GM23338 (cell line): ENCODE measurements at regions not wholly inside any gene's neighbourhood (a gene's known extent, or its start where the extent isn't known, plus 50 kb on each side); places are given as distances from the start of the nearest gene placed in this dataset.

Experiments used
- ATAC-seq: fragments of 200-7000 bp; cut with Tn5 transposase; 3 replicates; pipeline ENCODE4 v1.9.1; 2020
- DNase-seq: peaks from one replicate; pipeline ENCODE4 v3.0.0-alpha.2; 2015; ENCODE audit warnings: low spot score
- H2AFZ ChIP-seq: fragments of 200-600 bp; sonication (generic); 2 replicates; pipeline ENCODE4 v1.8.0; 2016; ENCODE audit warnings: antibody characterized with exemption, mild to moderate bottlenecking, moderate library complexity
- H3F3A ChIP-seq: fragments of 200-600 bp; sonication (generic); replicated peaks from 2 replicates; pipeline ENCODE4 v1.8.0; 2017; ENCODE audit warnings: antibody characterized with exemption, mixed run types, low read depth
- H3K27ac ChIP-seq: fragments of 200-600 bp; sonication (generic); 2 replicates; pipeline ENCODE4 v1.6.1; 2016; ENCODE audit warnings: low read depth
- H3K27me3 ChIP-seq: fragments of 200-600 bp; sonication (generic); 2 replicates; pipeline ENCODE4 v1.8.0; 2016; ENCODE audit warnings: mild to moderate bottlenecking, mixed run types, moderate library complexity; ENCODE audit not compliant: insufficient read depth
- H3K36me3 ChIP-seq: fragments of 200-600 bp; sonication (generic); 2 replicates; pipeline ENCODE4 v1.8.0; 2016; ENCODE audit warnings: mild to moderate bottlenecking; ENCODE audit not compliant: insufficient read depth
- H3K4me1 ChIP-seq: fragments of 200-600 bp; sonication (generic); 2 replicates; pipeline ENCODE4 v1.8.0; 2016; ENCODE audit warnings: mild to moderate bottlenecking, moderate library complexity; ENCODE audit not compliant: insufficient read depth
- H3K4me2 ChIP-seq: fragments of 200-600 bp; sonication (generic); 2 replicates; pipeline ENCODE4 v1.7.1; 2017; ENCODE audit warnings: mixed run types
- H3K4me3 ChIP-seq: fragments of 200-600 bp; sonication (generic); 2 replicates; pipeline ENCODE4 v1.6.1; 2016; ENCODE audit warnings: mixed run types
- H3K79me2 ChIP-seq: fragments of 200-600 bp; sonication (generic); replicated peaks from 2 replicates; pipeline ENCODE4 v1.8.0; 2017; ENCODE audit warnings: mild to moderate bottlenecking; ENCODE audit not compliant: insufficient read depth
- H3K9me2 ChIP-seq: fragments of 200-600 bp; sonication (generic); 2 replicates; pipeline ENCODE4 v1.8.0; 2017; ENCODE audit not compliant: insufficient read depth
- H4K20me1 ChIP-seq: fragments of 200-600 bp; sonication (generic); replicated peaks from 2 replicates; pipeline ENCODE4 v1.8.0; 2017; ENCODE audit warnings: mild to moderate bottlenecking; ENCODE audit not compliant: insufficient read depth
- H3K27ac Mint-ChIP-seq: 2 replicates; pipeline ENCODE4 v1.8.0; 2020; ENCODE audit warnings: inconsistent platforms, mild to moderate bottlenecking, moderate library complexity, mixed read lengths
- H3K27me3 Mint-ChIP-seq: 3 replicates; pipeline ENCODE4 v1.8.0; 2022; ENCODE audit warnings: low read depth, mild to moderate bottlenecking, moderate library complexity, mixed read lengths, inconsistent platforms; ENCODE audit not compliant: insufficient read depth, poor library complexity
- H3K36me3 Mint-ChIP-seq: 3 replicates; pipeline ENCODE4 v1.8.0; 2021; ENCODE audit warnings: low read depth, mild to moderate bottlenecking, inconsistent platforms, moderate library complexity, mixed read lengths
- H3K4me1 Mint-ChIP-seq: 3 replicates; pipeline ENCODE4 v1.8.0; 2020; ENCODE audit warnings: mild to moderate bottlenecking, inconsistent platforms, mixed read lengths
- H3K4me3 Mint-ChIP-seq: 3 replicates; pipeline ENCODE4 v1.8.0; 2021; ENCODE audit warnings: moderate library complexity, mild to moderate bottlenecking, inconsistent platforms, mixed read lengths
- H3K9me3 Mint-ChIP-seq: 3 replicates; pipeline ENCODE4 v1.8.0; 2020; ENCODE audit warnings: moderate library complexity, mild to moderate bottlenecking, inconsistent platforms, mixed read lengths
- CREB1 ChIP-seq: fragments of 250-450 bp; sonication (Bioruptor Pico); IDR thresholded peaks from 2 replicates; pipeline ENCODE4 v1.5.0; 2020; ENCODE audit warnings: low read depth, mild to moderate bottlenecking, moderate library complexity
- EZH2 ChIP-seq: fragments of 200-600 bp; sonication (generic); IDR thresholded peaks from one replicate; pipeline ENCODE4 v1.8.0; 2017; ENCODE audit warnings: antibody characterized with exemption, mild to moderate bottlenecking, low read depth; ENCODE audit not compliant: unreplicated experiment
- EZH2phosphoT487 ChIP-seq: fragments of 200-600 bp; sonication (generic); IDR thresholded peaks from one replicate; pipeline ENCODE4 v1.8.1; 2018; ENCODE audit warnings: antibody characterized with exemption; ENCODE audit not compliant: unreplicated experiment
- NANOG ChIP-seq: IDR thresholded peaks from 2 replicates; pipeline ENCODE4 v1.6.1; 2016; ENCODE audit warnings: antibody characterized with exemption, borderline replicate concordance
- POLR2AphosphoS5 ChIP-seq: IDR thresholded peaks from 2 replicates; pipeline ENCODE4 v1.6.1; 2016; ENCODE audit warnings: antibody characterized with exemption, low read depth
- STAT1 ChIP-seq: IDR thresholded peaks from one replicate; pipeline ENCODE4 v1.6.1; 2016; ENCODE audit warnings: antibody characterized with exemption; ENCODE audit not compliant: unreplicated experiment
- ZNF331 ChIP-seq: fragments of 250-450 bp; sonication (Bioruptor Pico); IDR thresholded peaks from 2 replicates; pipeline ENCODE4 v1.5.0; 2020; ENCODE audit warnings: low read depth, mild to moderate bottlenecking, moderate library complexity
- TF ChIP-seq, protein P1 (sequence below): IDR thresholded peaks from one replicate; pipeline ENCODE4 v1.6.1; 2018; ENCODE audit warnings: antibody characterized with exemption; ENCODE audit not compliant: unreplicated experiment
- TF ChIP-seq, protein P2 (sequence below): IDR thresholded peaks from 2 replicates; pipeline ENCODE4 v1.6.1; 2016; ENCODE audit warnings: antibody characterized with exemption
- TF ChIP-seq, protein P3 (sequence below): fragments of 250-450 bp; sonication (Bioruptor Pico); IDR thresholded peaks from 2 replicates; pipeline ENCODE4 v1.5.0; 2020; ENCODE audit warnings: mild to moderate bottlenecking, moderate library complexity
- TF ChIP-seq, protein P4 (sequence below), 2 experiments: fragments of 200-600 bp in 1 of 2; sonication (generic) in 1 of 2; conservative IDR thresholded peaks; 2 replicates each; pipeline versions ENCODE4 v1.5.1 to v1.6.1; 2016 to 2017; ENCODE audit warnings: antibody characterized with exemption in 2 of 2, low read depth in 2 of 2, mild to moderate bottlenecking in 2 of 2, moderate library complexity in 1 of 2

DNA sequence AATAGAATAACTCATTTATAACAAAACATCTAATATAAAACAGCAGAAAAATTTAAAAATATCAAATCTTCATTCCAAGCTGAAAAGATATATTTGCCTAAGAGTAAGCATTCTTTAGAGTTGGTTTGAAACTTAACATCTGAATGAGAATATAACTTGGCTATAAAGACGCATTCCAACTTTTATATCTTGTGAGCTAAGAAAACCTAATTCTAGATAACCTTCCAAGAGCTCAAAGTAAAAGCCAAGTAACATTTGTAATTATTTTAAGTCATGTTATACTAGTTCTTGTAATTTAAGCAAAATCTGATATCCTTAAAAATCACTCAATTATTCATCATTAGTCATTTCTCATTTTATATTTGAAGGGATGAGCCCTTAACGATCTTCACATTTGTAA lies 368.9 kb downstream of the C12orf50 start:
- Mint-ChIP-seq H3K4me1 (peaks cover 4% of the 10 kb centered on the region; the same call in 1 of the 3 replicates), H3K36me3 (no peaks in the 10 kb centered on the region), H3K4me3 (no peak overlapping the region), H3K9me3 (no peaks in the 10 kb centered on the region), H3K27me3 (peaks cover 4% of the 10 kb centered on the region), H3K27ac (no peak overlapping the region)
- no peak overlapping the region for H3K4me2 ChIP-seq
- no peak overlapping the region for H2AFZ ChIP-seq
- no peak for DNase-seq
- H3F3A ChIP-seq: no peaks in the 10 kb centered on the region
- no peaks in the 10 kb centered on the region for H3K79me2 ChIP-seq
- H4K20me1 ChIP-seq: no peaks in the 10 kb centered on the region
- TF ChIP-seq, protein P1, sequence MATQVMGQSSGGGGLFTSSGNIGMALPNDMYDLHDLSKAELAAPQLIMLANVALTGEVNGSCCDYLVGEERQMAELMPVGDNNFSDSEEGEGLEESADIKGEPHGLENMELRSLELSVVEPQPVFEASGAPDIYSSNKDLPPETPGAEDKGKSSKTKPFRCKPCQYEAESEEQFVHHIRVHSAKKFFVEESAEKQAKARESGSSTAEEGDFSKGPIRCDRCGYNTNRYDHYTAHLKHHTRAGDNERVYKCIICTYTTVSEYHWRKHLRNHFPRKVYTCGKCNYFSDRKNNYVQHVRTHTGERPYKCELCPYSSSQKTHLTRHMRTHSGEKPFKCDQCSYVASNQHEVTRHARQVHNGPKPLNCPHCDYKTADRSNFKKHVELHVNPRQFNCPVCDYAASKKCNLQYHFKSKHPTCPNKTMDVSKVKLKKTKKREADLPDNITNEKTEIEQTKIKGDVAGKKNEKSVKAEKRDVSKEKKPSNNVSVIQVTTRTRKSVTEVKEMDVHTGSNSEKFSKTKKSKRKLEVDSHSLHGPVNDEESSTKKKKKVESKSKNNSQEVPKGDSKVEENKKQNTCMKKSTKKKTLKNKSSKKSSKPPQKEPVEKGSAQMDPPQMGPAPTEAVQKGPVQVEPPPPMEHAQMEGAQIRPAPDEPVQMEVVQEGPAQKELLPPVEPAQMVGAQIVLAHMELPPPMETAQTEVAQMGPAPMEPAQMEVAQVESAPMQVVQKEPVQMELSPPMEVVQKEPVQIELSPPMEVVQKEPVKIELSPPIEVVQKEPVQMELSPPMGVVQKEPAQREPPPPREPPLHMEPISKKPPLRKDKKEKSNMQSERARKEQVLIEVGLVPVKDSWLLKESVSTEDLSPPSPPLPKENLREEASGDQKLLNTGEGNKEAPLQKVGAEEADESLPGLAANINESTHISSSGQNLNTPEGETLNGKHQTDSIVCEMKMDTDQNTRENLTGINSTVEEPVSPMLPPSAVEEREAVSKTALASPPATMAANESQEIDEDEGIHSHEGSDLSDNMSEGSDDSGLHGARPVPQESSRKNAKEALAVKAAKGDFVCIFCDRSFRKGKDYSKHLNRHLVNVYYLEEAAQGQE: no peak
- TF ChIP-seq NANOG: no peak
- no peak for TF ChIP-seq STAT1
- TF ChIP-seq, protein P2, sequence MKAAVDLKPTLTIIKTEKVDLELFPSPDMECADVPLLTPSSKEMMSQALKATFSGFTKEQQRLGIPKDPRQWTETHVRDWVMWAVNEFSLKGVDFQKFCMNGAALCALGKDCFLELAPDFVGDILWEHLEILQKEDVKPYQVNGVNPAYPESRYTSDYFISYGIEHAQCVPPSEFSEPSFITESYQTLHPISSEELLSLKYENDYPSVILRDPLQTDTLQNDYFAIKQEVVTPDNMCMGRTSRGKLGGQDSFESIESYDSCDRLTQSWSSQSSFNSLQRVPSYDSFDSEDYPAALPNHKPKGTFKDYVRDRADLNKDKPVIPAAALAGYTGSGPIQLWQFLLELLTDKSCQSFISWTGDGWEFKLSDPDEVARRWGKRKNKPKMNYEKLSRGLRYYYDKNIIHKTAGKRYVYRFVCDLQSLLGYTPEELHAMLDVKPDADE: no peak
- TF ChIP-seq ZNF331: no peak
- TF ChIP-seq EZH2: no peak
- no peak for TF ChIP-seq EZH2phosphoT487
- TF ChIP-seq, protein P3, sequence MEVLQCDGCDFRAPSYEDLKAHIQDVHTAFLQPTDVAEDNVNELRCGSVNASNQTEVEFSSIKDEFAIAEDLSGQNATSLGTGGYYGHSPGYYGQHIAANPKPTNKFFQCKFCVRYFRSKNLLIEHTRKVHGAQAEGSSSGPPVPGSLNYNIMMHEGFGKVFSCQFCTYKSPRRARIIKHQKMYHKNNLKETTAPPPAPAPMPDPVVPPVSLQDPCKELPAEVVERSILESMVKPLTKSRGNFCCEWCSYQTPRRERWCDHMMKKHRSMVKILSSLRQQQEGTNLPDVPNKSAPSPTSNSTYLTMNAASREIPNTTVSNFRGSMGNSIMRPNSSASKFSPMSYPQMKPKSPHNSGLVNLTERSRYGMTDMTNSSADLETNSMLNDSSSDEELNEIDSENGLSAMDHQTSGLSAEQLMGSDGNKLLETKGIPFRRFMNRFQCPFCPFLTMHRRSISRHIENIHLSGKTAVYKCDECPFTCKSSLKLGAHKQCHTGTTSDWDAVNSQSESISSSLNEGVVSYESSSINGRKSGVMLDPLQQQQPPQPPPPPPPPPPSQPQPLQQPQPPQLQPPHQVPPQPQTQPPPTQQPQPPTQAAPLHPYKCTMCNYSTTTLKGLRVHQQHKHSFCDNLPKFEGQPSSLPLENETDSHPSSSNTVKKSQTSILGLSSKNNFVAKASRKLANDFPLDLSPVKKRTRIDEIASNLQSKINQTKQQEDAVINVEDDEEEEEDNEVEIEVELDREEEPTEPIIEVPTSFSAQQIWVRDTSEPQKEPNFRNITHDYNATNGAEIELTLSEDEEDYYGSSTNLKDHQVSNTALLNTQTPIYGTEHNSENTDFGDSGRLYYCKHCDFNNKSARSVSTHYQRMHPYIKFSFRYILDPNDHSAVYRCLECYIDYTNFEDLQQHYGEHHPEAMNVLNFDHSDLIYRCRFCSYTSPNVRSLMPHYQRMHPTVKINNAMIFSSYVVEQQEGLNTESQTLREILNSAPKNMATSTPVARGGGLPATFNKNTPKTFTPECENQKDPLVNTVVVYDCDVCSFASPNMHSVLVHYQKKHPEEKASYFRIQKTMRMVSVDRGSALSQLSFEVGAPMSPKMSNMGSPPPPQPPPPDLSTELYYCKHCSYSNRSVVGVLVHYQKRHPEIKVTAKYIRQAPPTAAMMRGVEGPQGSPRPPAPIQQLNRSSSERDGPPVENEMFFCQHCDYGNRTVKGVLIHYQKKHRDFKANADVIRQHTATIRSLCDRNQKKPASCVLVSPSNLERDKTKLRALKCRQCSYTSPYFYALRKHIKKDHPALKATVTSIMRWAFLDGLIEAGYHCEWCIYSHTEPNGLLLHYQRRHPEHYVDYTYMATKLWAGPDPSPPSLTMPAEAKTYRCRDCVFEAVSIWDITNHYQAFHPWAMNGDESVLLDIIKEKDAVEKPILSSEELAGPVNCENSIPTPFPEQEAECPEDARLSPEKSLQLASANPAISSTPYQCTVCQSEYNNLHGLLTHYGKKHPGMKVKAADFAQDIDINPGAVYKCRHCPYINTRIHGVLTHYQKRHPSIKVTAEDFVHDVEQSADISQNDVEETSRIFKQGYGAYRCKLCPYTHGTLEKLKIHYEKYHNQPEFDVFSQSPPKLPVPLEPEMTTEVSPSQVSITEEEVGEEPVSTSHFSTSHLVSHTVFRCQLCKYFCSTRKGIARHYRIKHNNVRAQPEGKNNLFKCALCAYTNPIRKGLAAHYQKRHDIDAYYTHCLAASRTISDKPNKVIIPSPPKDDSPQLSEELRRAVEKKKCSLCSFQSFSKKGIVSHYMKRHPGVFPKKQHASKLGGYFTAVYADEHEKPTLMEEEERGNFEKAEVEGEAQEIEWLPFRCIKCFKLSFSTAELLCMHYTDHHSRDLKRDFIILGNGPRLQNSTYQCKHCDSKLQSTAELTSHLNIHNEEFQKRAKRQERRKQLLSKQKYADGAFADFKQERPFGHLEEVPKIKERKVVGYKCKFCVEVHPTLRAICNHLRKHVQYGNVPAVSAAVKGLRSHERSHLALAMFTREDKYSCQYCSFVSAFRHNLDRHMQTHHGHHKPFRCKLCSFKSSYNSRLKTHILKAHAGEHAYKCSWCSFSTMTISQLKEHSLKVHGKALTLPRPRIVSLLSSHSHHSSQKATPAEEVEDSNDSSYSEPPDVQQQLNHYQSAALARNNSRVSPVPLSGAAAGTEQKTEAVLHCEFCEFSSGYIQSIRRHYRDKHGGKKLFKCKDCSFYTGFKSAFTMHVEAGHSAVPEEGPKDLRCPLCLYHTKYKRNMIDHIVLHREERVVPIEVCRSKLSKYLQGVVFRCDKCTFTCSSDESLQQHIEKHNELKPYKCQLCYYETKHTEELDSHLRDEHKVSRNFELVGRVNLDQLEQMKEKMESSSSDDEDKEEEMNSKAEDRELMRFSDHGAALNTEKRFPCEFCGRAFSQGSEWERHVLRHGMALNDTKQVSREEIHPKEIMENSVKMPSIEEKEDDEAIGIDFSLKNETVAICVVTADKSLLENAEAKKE: no peak
- TF ChIP-seq, protein P4, sequence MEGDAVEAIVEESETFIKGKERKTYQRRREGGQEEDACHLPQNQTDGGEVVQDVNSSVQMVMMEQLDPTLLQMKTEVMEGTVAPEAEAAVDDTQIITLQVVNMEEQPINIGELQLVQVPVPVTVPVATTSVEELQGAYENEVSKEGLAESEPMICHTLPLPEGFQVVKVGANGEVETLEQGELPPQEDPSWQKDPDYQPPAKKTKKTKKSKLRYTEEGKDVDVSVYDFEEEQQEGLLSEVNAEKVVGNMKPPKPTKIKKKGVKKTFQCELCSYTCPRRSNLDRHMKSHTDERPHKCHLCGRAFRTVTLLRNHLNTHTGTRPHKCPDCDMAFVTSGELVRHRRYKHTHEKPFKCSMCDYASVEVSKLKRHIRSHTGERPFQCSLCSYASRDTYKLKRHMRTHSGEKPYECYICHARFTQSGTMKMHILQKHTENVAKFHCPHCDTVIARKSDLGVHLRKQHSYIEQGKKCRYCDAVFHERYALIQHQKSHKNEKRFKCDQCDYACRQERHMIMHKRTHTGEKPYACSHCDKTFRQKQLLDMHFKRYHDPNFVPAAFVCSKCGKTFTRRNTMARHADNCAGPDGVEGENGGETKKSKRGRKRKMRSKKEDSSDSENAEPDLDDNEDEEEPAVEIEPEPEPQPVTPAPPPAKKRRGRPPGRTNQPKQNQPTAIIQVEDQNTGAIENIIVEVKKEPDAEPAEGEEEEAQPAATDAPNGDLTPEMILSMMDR (conservative IDR thresholded peaks at IDR 0.05; ENCODE audit: low read depth in 2 of 2): no peak
- TF ChIP-seq POLR2AphosphoS5: no peak
- no peak for TF ChIP-seq CREB1 (CRISPR knock-in tag)
- no peak for ATAC-seq
- H3K4me3 ChIP-seq: no peak overlapping the region
- H3K27ac ChIP-seq: no peak overlapping the region
- no peaks in the 10 kb centered on the region for H3K36me3 ChIP-seq
- H3K9me2 ChIP-seq: no peaks in the 10 kb centered on the region
- no peaks in the 10 kb centered on the region for H3K4me1 ChIP-seq
- H3K27me3 ChIP-seq: no peaks in the 10 kb centered on the region
